ENCODE measurements at regions not wholly inside any gene's neighbourhood (a gene's known extent, or its start where the extent isn't known, plus 50 kb on each side); places are given as distances from the start of the nearest gene placed in this dataset.

GRCh38 chr18:73365018-73365417 lies 497.2 kb upstream of the NETO1 start:
- no peaks in the 10 kb centered on the region for H3K36me3 ChIP-seq (ENCODE audit: control insufficient read depth in 4 of 4, insufficient read depth in 3 of 4, low read depth in 1 of 4, low read length in 3 of 4)
- H3K27ac ChIP-seq (ENCODE audit: low read depth in 1 of 2, low read length in 2 of 2): no peak overlapping the region
- H3K27me3 ChIP-seq (ENCODE audit: control insufficient read depth in 4 of 4, insufficient read depth in 4 of 4, low read length in 3 of 4): no peaks in the 10 kb centered on the region
- H3K9me3 ChIP-seq (ENCODE audit: control insufficient read depth in 4 of 4, low read length in 3 of 4): no peaks in the 10 kb centered on the region
- H3K4me3 ChIP-seq (ENCODE audit: low read depth in 1 of 3, low read length in 3 of 3): no peak overlapping the region
- H3K4me1 ChIP-seq (ENCODE audit: control insufficient read depth in 4 of 4, insufficient read depth in 4 of 4, low read length in 3 of 4): no peaks in the 10 kb centered on the region
- no peak for TF ChIP-seq HNF4A (conservative IDR thresholded peaks at IDR 0.05)
- TF ChIP-seq YY1 (IDR thresholded peaks at IDR 0.05): no peak
- TF ChIP-seq ATF3 (IDR thresholded peaks at IDR 0.05): no peak
- no peak for TF ChIP-seq TAF1 (conservative IDR thresholded peaks at IDR 0.05)
- 59% methylated on average over 4 of the region's 4 CpGs for WGBS
- H3K9ac ChIP-seq (ENCODE audit: low read depth in 1 of 2, low read length in 2 of 2): no peak overlapping the region
- DNase-seq (ENCODE audit: low spot score): no peak

- Histone ChIP-seq H3K4me1 (ENCODE audit: control insufficient read depth in 4 of 4, insufficient read depth in 4 of 4, low read length in 3 of 4) (no peaks in the 10 kb centered on the region), H3K9ac (ENCODE audit: low read depth in 1 of 2, low read length in 2 of 2) (no peak overlapping the region), H3K27me3 (ENCODE audit: control insufficient read depth in 4 of 4, insufficient read depth in 4 of 4, low read length in 3 of 4) (no peaks in the 10 kb centered on the region), H3K27ac (ENCODE audit: low read depth in 1 of 2, low read length in 2 of 2) (no peak overlapping the region), H3K9me3 (ENCODE audit: control insufficient read depth in 4 of 4, low read length in 3 of 4) (no peaks in the 10 kb centered on the region), H3K4me3 (ENCODE audit: low read depth in 1 of 3, low read length in 3 of 3) (no peak overlapping the region), H3K36me3 (ENCODE audit: control insufficient read depth in 4 of 4, insufficient read depth in 3 of 4, low read depth in 1 of 4, low read length in 3 of 4) (no peaks in the 10 kb centered on the region)
- WGBS: 56% methylated on average over 1 of the region's 1 CpG
- TF ChIP-seq ATF3 (IDR thresholded peaks at IDR 0.05): no peak
- no peak for TF ChIP-seq FOXA1 (IDR thresholded peaks at IDR 0.05)
- TF ChIP-seq JUND (IDR thresholded peaks at IDR 0.05): no peak
- no peak for TF ChIP-seq GABPA (IDR thresholded peaks at IDR 0.05 in 1 of 2, conservative IDR thresholded peaks at IDR 0.05 in 1 of 2)
- no peak for TF ChIP-seq ZBTB33 (IDR thresholded peaks at IDR 0.05)
- no peak for TF ChIP-seq NR2F2 (IDR thresholded peaks at IDR 0.05)
- TF ChIP-seq YY1 (IDR thresholded peaks at IDR 0.05): no peak
- TF ChIP-seq RAD21 (IDR thresholded peaks at IDR 0.05): no peak
- no peak for TF ChIP-seq SP1 (IDR thresholded peaks at IDR 0.05)
- no peak for TF ChIP-seq FOXA2 (IDR thresholded peaks at IDR 0.05)
- TF ChIP-seq EGR1 (IDR thresholded peaks at IDR 0.05; ENCODE audit: low read depth in 2 of 2): no peak
- TF ChIP-seq CTCF (IDR thresholded peaks at IDR 0.05; ENCODE audit: low read depth, low read length, missing input control): no peak
- no peak for TF ChIP-seq RXRA (IDR thresholded peaks at IDR 0.05)
- TF ChIP-seq HNF4G (IDR thresholded peaks at IDR 0.05): no peak
- TF ChIP-seq REST (IDR thresholded peaks at IDR 0.05): no peak
- TF ChIP-seq MAX (IDR thresholded peaks at IDR 0.05): no peak
- no peak for TF ChIP-seq TAF1 (conservative IDR thresholded peaks at IDR 0.05)
- TF ChIP-seq HNF4A (conservative IDR thresholded peaks at IDR 0.05): no peak
- no peak for DNase-seq (ENCODE audit: low spot score)
These were observed 487.3 kb upstream of the NETO1 start for GRCh38 chr18:73355121-73355520.

Data from liver (tissue), 8 donors.